Ramos (cell line): ENCODE measurements at regions not wholly inside any gene's neighbourhood (a gene's known extent, or its start where the extent isn't known, plus 50 kb on each side); places are given as distances from the start of the nearest gene placed in this dataset.
"Not testable (repeated sequence)": the region's sequence is repeated elsewhere in the genome, so short reads cannot be mapped to it uniquely, and the experiment has no call there.

Experiments
- in situ Hi-C: fragments of 300-500 bp; cut with MboI; formaldehyde crosslinking; loops from one replicate; pipeline ENCODE4 v1.14.3; 2022; ENCODE audit warnings: low sequenced_read_pairs; ENCODE audit not compliant: unreplicated experiment

GRCh38 chr1:66452982-66453381 lies 81.0 kb upstream of the SGIP1 start:
- in situ Hi-C loops, result no loop called here

- in situ Hi-C loops, result no loop called here
Measured at GRCh38 chr1:66455446-66455845, 78.5 kb upstream of the SGIP1 start.

GRCh38 chr1:66460776-66461175 lies 73.2 kb upstream of the SGIP1 start:
- in situ Hi-C loops, result loop anchor here (10.0 kb wide), 1 partner anchor 496 kb away; no protein-coding TSS in a partner anchor

- in situ Hi-C loops, result loop anchor here (10.0 kb wide), 1 partner anchor 498 kb away; no protein-coding TSS in a partner anchor
Measured at GRCh38 chr1:66462313-66462712, 71.6 kb upstream of the SGIP1 start.

GRCh38 chr1:66464351-66464750 lies 69.6 kb upstream of the SGIP1 start:
- in situ Hi-C loops, result loop anchor here (10.0 kb wide), 1 partner anchor 500 kb away; no protein-coding TSS in a partner anchor

GRCh38 chr1:66464802-66465201 lies 69.2 kb upstream of the SGIP1 start:
- in situ Hi-C loops, result loop anchor here (10.0 kb wide), 1 partner anchor 500 kb away; no protein-coding TSS in a partner anchor

- in situ Hi-C loops, result loop anchor here (10.0 kb wide), 1 partner anchor 502 kb away; no protein-coding TSS in a partner anchor
Measured at GRCh38 chr1:66466695-66467094, 67.3 kb upstream of the SGIP1 start.

- in situ Hi-C loops, result loop anchor here (10.0 kb wide), 1 partner anchor 504 kb away; no protein-coding TSS in a partner anchor
Measured at GRCh38 chr1:66468722-66469121, 65.2 kb upstream of the SGIP1 start.

GRCh38 chr1:66475940-66476339 lies 58.0 kb upstream of the SGIP1 start:
- in situ Hi-C loops, result no loop called here

GRCh38 chr1:66476774-66477173 lies 57.2 kb upstream of the SGIP1 start:
- in situ Hi-C loops, result no loop called here

GRCh38 chr1:66478116-66478515 lies 55.8 kb upstream of the SGIP1 start:
- in situ Hi-C loops, result no loop called here

GRCh38 chr1:66480162-66480561 lies 53.8 kb upstream of the SGIP1 start:
- in situ Hi-C loops, result no loop called here

GRCh38 chr1:66481215-66481614 lies 52.7 kb upstream of the SGIP1 start:
- in situ Hi-C loops, result not testable (repeated sequence)
